ENCODE measurements at regions not wholly inside any gene's neighbourhood (a gene's known extent, or its start where the extent isn't known, plus 50 kb on each side); places are given as distances from the start of the nearest gene placed in this dataset.

- DNase-seq: no peak
These were observed 790.1 kb downstream of the TECRL start for GRCh38 chr4:63618883-63619718.

DNA sequence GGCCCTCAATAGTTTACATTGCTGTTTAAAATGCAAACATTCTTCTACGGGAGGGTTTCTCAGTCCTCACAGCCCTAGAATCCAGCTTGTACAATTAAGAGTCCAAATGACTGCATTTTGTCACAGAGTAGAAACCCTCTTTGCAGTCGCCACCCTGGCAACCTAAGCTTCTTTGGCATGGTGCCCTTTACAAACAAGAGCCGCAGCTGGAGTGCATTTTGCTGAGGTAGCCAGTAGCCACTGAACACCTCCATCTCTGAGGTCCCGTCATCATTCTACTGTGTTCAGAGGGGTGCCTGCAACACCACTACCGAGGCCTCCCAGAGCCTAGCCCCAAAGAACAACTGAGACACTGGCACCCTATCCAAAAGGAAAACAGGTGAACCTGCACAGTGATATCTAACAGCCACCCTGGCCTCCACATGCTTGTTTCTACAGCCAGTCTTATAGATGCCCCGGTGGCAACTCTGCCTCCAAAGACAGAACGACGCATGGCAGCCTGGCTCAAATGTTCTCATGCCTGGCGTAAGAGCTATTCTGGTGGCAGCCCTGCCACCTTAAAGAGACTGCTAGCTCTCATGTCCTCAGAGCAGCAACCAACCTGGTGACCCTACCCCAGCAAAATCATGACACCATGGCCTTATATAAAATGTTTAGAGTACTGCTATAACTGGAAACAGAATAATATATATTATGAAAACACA lies 801.9 kb downstream of the TECRL start:
- no peak for DNase-seq

- no peak for DNase-seq
These were observed 819.5 kb downstream of the TECRL start for GRCh38 chr4:63589796-63590195.

- DNase-seq: no peak
These were observed 825.7 kb downstream of the TECRL start for GRCh38 chr4:63583561-63583960.

GRCh38 chr4:63583007-63583406 lies 826.2 kb downstream of the TECRL start:
- no peak for DNase-seq

- DNase-seq: no peak
These were observed 828.3 kb downstream of the TECRL start for GRCh38 chr4:63580796-63581475.

GRCh38 chr4:63578383-63578782 lies 830.9 kb downstream of the TECRL start:
- DNase-seq: no peak

DNA sequence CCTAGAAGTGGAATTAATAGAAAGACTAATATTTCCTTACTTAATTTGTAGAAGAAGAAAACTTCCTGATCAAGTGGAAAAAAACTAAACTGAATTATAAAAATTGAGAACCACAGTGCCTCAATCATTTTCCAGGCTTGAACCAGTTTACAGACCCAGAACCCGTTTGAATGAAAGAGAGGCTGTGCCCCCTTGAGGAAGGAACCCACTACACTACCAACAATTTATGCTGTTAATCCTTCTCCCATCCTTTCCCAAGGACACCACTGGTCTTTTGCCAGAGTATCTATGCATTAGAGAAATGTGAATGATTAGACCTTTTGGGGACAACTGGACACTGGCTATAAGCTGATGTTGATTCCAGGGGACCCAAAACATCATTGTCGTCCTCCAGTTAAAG lies 842.6 kb downstream of the TECRL start:
- no peak for DNase-seq

GRCh38 chr4:63563288-63564014 lies 845.8 kb downstream of the TECRL start:
- DNase-seq: no peak

DNA sequence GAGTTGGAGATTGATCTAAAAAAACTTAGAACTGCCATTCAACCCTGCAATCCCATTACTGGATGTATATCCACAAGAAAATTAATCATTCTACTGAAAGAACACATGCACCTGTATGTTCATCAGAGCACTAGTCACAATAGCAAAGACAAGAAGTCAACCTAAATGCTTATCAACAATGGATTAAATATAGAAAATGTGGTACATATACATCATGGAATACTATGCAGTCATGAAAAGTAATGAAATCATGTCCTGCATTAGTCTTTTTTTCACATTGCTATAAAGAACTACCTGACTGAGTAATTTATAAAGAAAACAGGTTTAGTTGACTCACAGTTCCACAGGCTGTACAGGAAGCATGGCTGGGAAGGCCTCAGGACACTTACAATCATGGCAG lies 850.5 kb downstream of the TECRL start:
- DNase-seq: no peak

DNA sequence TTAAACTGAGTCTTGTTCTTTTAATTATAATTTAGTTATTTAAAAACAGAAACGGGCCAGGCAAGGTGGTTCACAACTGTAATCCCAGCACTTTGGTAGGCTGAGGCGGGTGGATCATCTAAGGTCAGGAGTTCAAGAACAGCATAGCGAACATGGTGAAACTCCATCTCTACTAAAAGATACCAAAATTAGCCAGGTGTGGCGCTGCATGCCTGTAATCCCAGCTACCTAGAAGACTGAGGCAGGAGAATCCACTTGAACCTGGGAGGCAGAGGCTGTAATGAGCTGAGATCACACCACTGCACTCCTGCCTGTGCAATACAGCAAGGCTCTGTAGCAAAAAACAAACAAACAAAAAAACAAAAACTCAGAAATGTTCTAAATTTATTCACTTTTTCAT lies 852.9 kb downstream of the TECRL start:
- no peak for DNase-seq

- no peak for DNase-seq
These were observed 856.1 kb downstream of the TECRL start for GRCh38 chr4:63553123-63553522.

GRCh38 chr4:63541828-63542227 lies 867.4 kb downstream of the TECRL start:
- no peak for DNase-seq

GRCh38 chr4:63529581-63530337 lies 879.5 kb downstream of the TECRL start:
- DNase-seq: no peak

DNA sequence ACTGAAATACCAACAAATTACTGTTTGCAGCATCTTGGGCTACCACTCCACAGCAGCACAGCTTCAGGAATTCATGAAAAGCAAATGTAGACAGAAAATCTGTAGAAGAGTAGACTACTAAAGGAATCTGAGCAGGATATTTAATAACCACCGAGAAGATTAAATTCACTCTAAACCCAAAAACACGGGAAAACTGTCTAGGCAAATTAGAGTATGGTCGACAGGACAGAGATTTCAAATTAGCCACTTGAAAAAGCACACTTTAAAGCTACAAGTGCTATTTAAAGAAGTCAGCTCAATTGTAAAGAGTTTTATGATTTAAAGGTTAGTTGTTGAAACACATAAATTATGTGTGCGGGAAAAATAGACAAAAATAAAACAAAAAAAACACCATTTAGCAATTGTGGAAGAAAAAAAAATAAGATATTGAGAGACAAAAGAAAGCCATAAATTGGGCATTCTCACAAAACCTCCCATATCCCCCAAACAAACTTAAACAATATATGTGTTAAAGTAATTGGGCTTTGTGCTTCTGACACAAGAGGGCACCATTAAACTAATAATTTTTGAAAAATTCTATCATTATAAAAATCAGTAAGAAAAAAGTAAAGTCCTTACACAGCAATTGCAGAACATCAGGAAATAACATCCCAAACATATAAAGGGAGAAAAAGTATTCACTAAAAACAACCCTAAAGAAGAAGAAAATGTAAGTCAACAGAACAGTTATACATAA lies 880.8 kb downstream of the TECRL start:
- DNase-seq: no peak

DNA sequence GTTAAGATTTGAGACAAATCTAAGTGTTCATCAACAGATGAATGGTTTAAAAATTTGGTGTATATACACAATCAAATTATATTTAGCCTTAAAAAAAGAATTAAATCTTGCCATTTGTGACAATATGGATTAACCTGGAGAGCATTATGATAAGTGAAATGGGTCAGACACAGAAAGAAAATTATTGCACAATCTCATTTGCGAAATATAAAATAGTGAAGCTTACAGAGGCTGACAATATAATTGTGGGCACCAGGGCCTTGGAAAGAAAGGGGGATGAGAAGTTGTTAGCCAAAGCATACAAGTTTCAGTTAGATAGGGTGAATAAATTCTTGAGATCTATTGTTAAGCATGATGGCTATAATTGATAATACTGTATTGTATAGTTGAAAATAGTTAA lies 883.0 kb downstream of the TECRL start:
- no peak for DNase-seq

- no peak for DNase-seq
These were observed 884.5 kb downstream of the TECRL start for GRCh38 chr4:63524764-63525163.

DNA sequence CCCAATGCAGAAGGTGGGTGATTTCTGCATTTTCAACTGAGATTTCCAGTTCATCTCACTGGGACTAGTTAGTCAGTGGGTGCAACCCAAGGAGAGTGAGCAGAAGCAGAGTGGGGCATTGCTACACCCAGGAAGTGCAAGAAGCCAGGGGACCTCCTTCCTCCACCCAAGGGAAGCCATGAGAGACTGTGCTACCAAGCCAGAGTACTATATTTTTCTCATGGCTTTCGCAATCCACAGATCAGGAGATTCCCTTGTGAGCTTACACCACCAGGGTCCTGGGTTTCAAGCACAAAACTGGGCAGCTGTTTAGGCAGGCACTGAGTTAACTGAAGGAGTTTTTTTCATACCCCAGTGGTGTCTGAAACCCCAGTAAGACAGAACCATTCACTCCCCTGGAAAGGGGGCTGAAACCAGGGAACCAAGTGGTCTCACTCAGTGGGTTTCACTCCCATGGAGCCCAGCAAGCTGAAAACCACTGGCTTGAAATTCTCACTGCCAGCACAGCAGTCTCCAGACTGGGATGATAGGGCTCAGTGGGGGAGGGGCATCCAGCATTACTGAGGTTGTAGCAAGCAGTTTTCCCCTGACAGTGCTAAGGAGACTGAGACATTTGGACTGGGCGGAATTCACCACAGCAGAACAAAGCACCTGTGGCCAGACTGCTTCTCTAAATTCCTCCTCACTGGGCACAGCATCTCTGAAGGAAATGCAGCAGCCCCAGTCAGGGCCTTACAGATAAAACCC lies 903.4 kb downstream of the TECRL start:
- no peak for DNase-seq

DNA sequence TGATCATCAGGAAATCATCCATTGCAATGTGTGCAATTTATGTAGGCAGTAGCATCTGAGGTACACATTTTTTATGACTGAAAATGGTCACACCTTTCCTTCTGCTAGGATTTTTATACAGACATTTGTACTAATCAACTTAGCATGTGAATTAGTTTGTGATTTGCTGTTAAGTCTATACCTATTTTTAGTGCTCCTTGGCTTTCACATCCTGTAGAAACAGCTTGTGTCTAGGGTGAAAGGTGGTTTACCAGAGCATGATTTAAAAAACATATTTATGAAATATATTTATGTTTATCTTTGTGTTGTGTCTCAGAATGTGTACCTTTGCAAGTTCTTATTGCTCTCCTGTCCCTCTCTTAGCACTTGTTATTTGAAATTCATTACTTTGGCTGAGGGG lies 916.0 kb downstream of the TECRL start:
- DNase-seq: no peak

GRCh38 chr4:63492515-63492914 lies 916.7 kb downstream of the TECRL start:
- no peak for DNase-seq

GRCh38 chr4:63464393-63464792 lies 944.9 kb downstream of the TECRL start:
- DNase-seq: no peak

Measured in HCEC 1CT (cell line).